Fibroblast of pulmonary artery (primary cell): ENCODE measurements at regions not wholly inside any gene's neighbourhood (a gene's known extent, or its start where the extent isn't known, plus 50 kb on each side); places are given as distances from the start of the nearest gene placed in this dataset.

Experiments
- DNase-seq: peaks from one replicate; pipeline ENCODE4 v3.0.0-alpha.2; 2010; ENCODE audit warnings: low read depth
- H3K4me3 ChIP-seq: replicated peaks from 2 replicates; pipeline ENCODE4 v1.5.1; 2011; ENCODE audit warnings: low read depth, mild to moderate bottlenecking, control low read depth, low read length, moderate library complexity
- CTCF ChIP-seq: IDR thresholded peaks from 2 replicates; pipeline ENCODE4 v1.5.1; 2011; ENCODE audit warnings: mild to moderate bottlenecking, control low read depth, low read length, inconsistent platforms; ENCODE audit errors: missing control alignments

- no peak overlapping the region for H3K4me3 ChIP-seq
- no peak for TF ChIP-seq CTCF
- no peak for DNase-seq
Measured at GRCh38 chr3:23117856-23118255, 85.3 kb upstream of the UBE2E2 start.

GRCh38 chr3:23127196-23127595 lies 75.9 kb upstream of the UBE2E2 start:
- no peak for TF ChIP-seq CTCF
- DNase-seq: no peak
- H3K4me3 ChIP-seq: no peak overlapping the region

GRCh38 chr3:23128655-23129054 lies 74.5 kb upstream of the UBE2E2 start:
- H3K4me3 ChIP-seq: no peak overlapping the region
- no peak for TF ChIP-seq CTCF
- no peak for DNase-seq

- TF ChIP-seq CTCF: no peak
- H3K4me3 ChIP-seq: peak overlapping the region; percentile 32
- peak; percentile 10 for DNase-seq
Measured at GRCh38 chr3:23129117-23129516, 74.0 kb upstream of the UBE2E2 start.

- no peak for TF ChIP-seq CTCF
- peak overlapping the region; percentile 32 for H3K4me3 ChIP-seq
- peak; percentile 44 for DNase-seq
Measured at GRCh38 chr3:23129817-23130216, 73.3 kb upstream of the UBE2E2 start.

GRCh38 chr3:23130406-23130805 lies 72.7 kb upstream of the UBE2E2 start:
- no peak overlapping the region for H3K4me3 ChIP-seq
- no peak for TF ChIP-seq CTCF
- DNase-seq: no peak

GRCh38 chr3:23135026-23135785 lies 67.9 kb upstream of the UBE2E2 start:
- no peak for TF ChIP-seq CTCF
- no peak overlapping the region for H3K4me3 ChIP-seq
- DNase-seq: no peak
